ENCODE measurements at regions not wholly inside any gene's neighbourhood (a gene's known extent, or its start where the extent isn't known, plus 50 kb on each side); places are given as distances from the start of the nearest gene placed in this dataset.
"Not testable (repeated sequence)": the region's sequence is repeated elsewhere in the genome, so short reads cannot be mapped to it uniquely, and the experiment has no call there.

DNA sequence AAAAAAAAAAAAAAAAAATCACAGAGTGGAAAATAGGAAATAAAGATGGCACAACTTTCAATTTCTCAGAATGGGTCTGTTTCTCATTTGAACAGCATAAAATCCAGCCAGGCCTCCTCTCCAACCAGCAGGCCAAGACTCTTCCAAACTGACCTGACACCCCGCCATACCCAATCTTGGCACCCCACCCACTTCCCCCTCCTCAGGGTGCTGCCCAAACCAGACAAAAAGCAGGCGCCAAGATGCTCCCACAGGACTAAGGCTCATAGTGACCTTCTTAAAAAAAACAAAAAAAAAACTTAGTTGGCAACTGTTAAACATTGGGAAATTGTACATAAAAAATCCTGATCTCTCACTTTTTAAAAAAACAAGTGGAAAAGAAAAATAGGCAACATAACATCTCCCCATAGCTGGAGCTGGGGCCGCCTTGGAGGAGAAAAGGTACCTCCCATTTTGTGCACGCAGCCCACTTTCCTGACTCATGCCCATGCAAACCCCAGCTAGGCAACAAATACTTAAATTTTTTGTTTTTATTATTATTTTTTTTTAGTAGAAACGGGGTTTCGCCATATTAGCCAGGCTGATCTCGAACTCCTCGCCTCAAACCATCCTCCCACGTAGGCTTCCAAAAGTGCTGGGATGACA, 124.9 kb upstream of the RRN3 start:
- in situ Hi-C loops (cut with HindIII; ENCODE audit: low pct_unique_long_range_greater_than_20kb, low sequenced_read_pairs); DNase-seq (ENCODE audit: low read depth, low spot score): not testable (repeated sequence)

- DNase-seq (ENCODE audit: low read depth, low spot score); in situ Hi-C loops (cut with HindIII; ENCODE audit: low pct_unique_long_range_greater_than_20kb, low sequenced_read_pairs): not testable (repeated sequence)
Measured at GRCh38 chr16:15207202-15207981, 113.3 kb upstream of the RRN3 start.

- in situ Hi-C loops (cut with HindIII; ENCODE audit: low pct_unique_long_range_greater_than_20kb, low sequenced_read_pairs); DNase-seq (ENCODE audit: low read depth, low spot score): not testable (repeated sequence)
Measured at GRCh38 chr16:15206439-15206838, 112.4 kb upstream of the RRN3 start.

- in situ Hi-C loops (cut with HindIII; ENCODE audit: low pct_unique_long_range_greater_than_20kb, low sequenced_read_pairs); DNase-seq (ENCODE audit: low read depth, low spot score): not testable (repeated sequence)
Measured at GRCh38 chr16:15205939-15206338, 111.9 kb upstream of the RRN3 start.

DNA sequence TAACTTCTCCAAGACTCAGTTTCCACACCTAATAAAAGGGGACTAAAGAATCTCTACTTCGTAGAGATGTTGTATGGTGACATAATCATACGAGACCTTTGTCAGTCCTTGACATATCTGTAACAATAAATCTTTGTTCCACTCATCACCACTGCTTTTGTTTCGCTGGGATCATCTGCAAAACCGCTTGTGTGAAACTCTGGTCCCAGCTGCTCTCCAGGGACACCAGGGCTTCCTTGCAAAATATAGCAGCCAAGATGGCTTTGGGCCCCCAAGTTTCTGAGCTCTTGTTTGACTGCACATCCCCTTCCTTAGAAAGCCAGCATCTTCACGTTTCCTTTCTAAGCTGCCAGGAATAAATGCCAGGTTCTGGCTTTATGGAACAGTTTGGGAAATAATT, 110.5 kb upstream of the RRN3 start:
- peak; percentile 34 for DNase-seq (ENCODE audit: low read depth, low spot score)
- in situ Hi-C loops (cut with HindIII; ENCODE audit: low pct_unique_long_range_greater_than_20kb, low sequenced_read_pairs), result not testable (repeated sequence)

- in situ Hi-C loops (cut with HindIII; ENCODE audit: low pct_unique_long_range_greater_than_20kb, low sequenced_read_pairs); DNase-seq (ENCODE audit: low read depth, low spot score): not testable (repeated sequence)
Measured at GRCh38 chr16:15192813-15193212, 98.7 kb upstream of the RRN3 start.

DNA sequence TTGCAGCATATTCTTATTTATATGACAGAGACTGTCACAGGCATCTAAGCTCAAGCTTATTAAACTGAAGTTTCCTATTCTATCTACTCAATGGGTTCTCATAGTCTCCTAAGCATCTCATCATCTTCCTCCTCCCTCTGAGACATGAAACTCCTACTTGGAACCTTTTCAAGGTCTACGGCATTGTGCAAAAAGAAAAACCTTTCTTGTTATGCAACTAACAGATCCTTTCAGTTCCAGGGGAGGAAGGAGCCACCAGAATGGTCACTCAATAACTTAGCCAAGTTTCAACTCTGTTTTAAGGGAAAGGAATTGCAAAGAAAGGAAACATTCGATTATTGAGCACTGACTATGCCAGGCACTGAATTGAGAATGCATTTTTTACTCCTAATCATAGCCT, 98.1 kb upstream of the RRN3 start:
- DNase-seq (ENCODE audit: low read depth, low spot score); in situ Hi-C loops (cut with HindIII; ENCODE audit: low pct_unique_long_range_greater_than_20kb, low sequenced_read_pairs): not testable (repeated sequence)

- in situ Hi-C loops (cut with HindIII; ENCODE audit: low pct_unique_long_range_greater_than_20kb, low sequenced_read_pairs); DNase-seq (ENCODE audit: low read depth, low spot score): not testable (repeated sequence)
Measured at GRCh38 chr16:15189478-15189877, 95.4 kb upstream of the RRN3 start.
